Liver (tissue), 8 donors: ENCODE measurements at regions not wholly inside any gene's neighbourhood (a gene's known extent, or its start where the extent isn't known, plus 50 kb on each side); places are given as distances from the start of the nearest gene placed in this dataset.

ENCODE experiments used
- DNase-seq: peaks from one replicate; pipeline ENCODE4 v3.0.0-alpha.2; 2017; ENCODE audit warnings: low spot score
- H3K27ac ChIP-seq, 2 donors: one replicate each; pipeline ENCODE4 v1.7.0; 2013; ENCODE audit warnings: inconsistent platforms in 2 of 2, low read length in 2 of 2, control low read depth in 1 of 2, low read depth in 1 of 2, mild to moderate bottlenecking in 1 of 2
- H3K27me3 ChIP-seq, 4 donors: one replicate each; pipeline versions ENCODE4 v1.6.1 to v1.7.0; 2013; ENCODE audit warnings: low read length in 3 of 4, inconsistent platforms in 1 of 4, mild to moderate bottlenecking in 1 of 4, moderate library complexity in 1 of 4; ENCODE audit not compliant: control insufficient read depth in 4 of 4, insufficient read depth in 4 of 4
- H3K36me3 ChIP-seq, 4 donors: one replicate each; pipeline versions ENCODE4 v1.6.1 to v1.7.0; 2013; ENCODE audit warnings: low read length in 3 of 4, mild to moderate bottlenecking in 3 of 4, low read depth in 1 of 4, moderate library complexity in 1 of 4; ENCODE audit not compliant: control insufficient read depth in 4 of 4, insufficient read depth in 3 of 4
- H3K4me1 ChIP-seq, 4 donors: one replicate each; pipeline versions ENCODE4 v1.6.1 to v1.7.0; 2013; ENCODE audit warnings: low read length in 3 of 4, mild to moderate bottlenecking in 3 of 4, moderate library complexity in 1 of 4; ENCODE audit not compliant: control insufficient read depth in 4 of 4, insufficient read depth in 4 of 4
- H3K4me3 ChIP-seq, 3 donors: one replicate each; pipeline versions ENCODE4 v1.6.1 to v1.7.0; 2013; ENCODE audit warnings: low read length in 3 of 3, control low read depth in 1 of 3, low read depth in 1 of 3, mild to moderate bottlenecking in 1 of 3
- H3K9ac ChIP-seq, 2 donors: one replicate each; pipeline ENCODE4 v1.7.0; 2013; ENCODE audit warnings: low read length in 2 of 2, mild to moderate bottlenecking in 2 of 2, moderate library complexity in 2 of 2, control low read depth in 1 of 2, low read depth in 1 of 2
- H3K9me3 ChIP-seq, 4 donors: one replicate each; pipeline versions ENCODE4 v1.6.1 to v1.7.0; 2013; ENCODE audit warnings: low read length in 3 of 4; ENCODE audit not compliant: control insufficient read depth in 4 of 4
- ATF3 ChIP-seq: IDR thresholded peaks from 2 replicates; pipeline ENCODE4 v1.6.1; 2016; ENCODE audit warnings: antibody characterized with exemption
- CTCF ChIP-seq: fragments of 150-350 bp; IDR thresholded peaks from 2 replicates; pipeline ENCODE4 v1.5.1; 2017; ENCODE audit warnings: improper control_type of control experiment, low read depth, low read length; ENCODE audit not compliant: missing input control
- EGR1 ChIP-seq, 2 donors: IDR thresholded peaks; 2 replicates each; pipeline ENCODE4 v1.6.1; 2016 to 2018; ENCODE audit warnings: antibody characterized with exemption in 2 of 2, low read depth in 2 of 2
- FOXA1 ChIP-seq: IDR thresholded peaks from 2 replicates; pipeline ENCODE4 v1.6.1; 2016; ENCODE audit warnings: antibody characterized with exemption
- FOXA2 ChIP-seq: IDR thresholded peaks from 2 replicates; pipeline ENCODE4 v1.6.1; 2016; ENCODE audit warnings: antibody characterized with exemption
- GABPA ChIP-seq, 2 donors: IDR thresholded peaks in 1 of 2; conservative IDR thresholded peaks in 1 of 2; 2 replicates each; pipeline ENCODE4 v1.6.1; 2016; ENCODE audit warnings: antibody characterized with exemption in 2 of 2, mild to moderate bottlenecking in 1 of 2, moderate library complexity in 1 of 2
- HNF4A ChIP-seq, 2 donors: conservative IDR thresholded peaks; 2 replicates each; pipeline ENCODE4 v1.6.1; 2016; ENCODE audit warnings: antibody characterized with exemption in 2 of 2, mild to moderate bottlenecking in 2 of 2
- MAX ChIP-seq: IDR thresholded peaks from 2 replicates; pipeline ENCODE4 v1.6.1; 2016; ENCODE audit warnings: antibody characterized with exemption
- NR2F2 ChIP-seq: IDR thresholded peaks from 2 replicates; pipeline ENCODE4 v1.6.1; 2016; ENCODE audit warnings: antibody characterized with exemption
- RAD21 ChIP-seq, 2 donors: IDR thresholded peaks; 2 replicates each; pipeline ENCODE4 v1.6.1; 2016; ENCODE audit warnings: antibody characterized with exemption in 2 of 2, mild to moderate bottlenecking in 2 of 2
- REST ChIP-seq: IDR thresholded peaks from 2 replicates; pipeline ENCODE4 v1.6.1; 2016; ENCODE audit warnings: antibody characterized with exemption, mild to moderate bottlenecking
- SP1 ChIP-seq: IDR thresholded peaks from 2 replicates; pipeline ENCODE4 v1.6.1; 2018; ENCODE audit warnings: antibody characterized with exemption, mild to moderate bottlenecking
- TAF1 ChIP-seq: conservative IDR thresholded peaks from 2 replicates; pipeline ENCODE4 v1.6.1; 2016; ENCODE audit warnings: antibody characterized with exemption, mild to moderate bottlenecking
- YY1 ChIP-seq: IDR thresholded peaks from 2 replicates; pipeline ENCODE4 v1.6.1; 2016; ENCODE audit warnings: antibody characterized with exemption, mild to moderate bottlenecking
- ZBTB33 ChIP-seq: IDR thresholded peaks from 2 replicates; pipeline ENCODE4 v1.6.1; 2016; ENCODE audit warnings: antibody characterized with exemption
- WGBS: extraction: QIAGEN DNeasy Blood & Tissue Kit; methylation state at CpG from one replicate; pipeline ENCODE4 v1.1.7; 2013; 5-methylcytosine and 5-hydroxymethylcytosine counted together
- donor health status: healthy.
- donor health status: healthy.
- donor health status: healthy.
- donor health status: healthy.
- donor health status: healthy.

- 86% methylated on average over 4 of the region's 4 CpGs for WGBS
- H3K4me3 ChIP-seq: no peak overlapping the region
- H3K4me1 ChIP-seq: no peaks in the 10 kb centered on the region
- no peaks in the 10 kb centered on the region for H3K36me3 ChIP-seq
- DNase-seq: no peak
- no peaks in the 10 kb centered on the region for H3K27me3 ChIP-seq
- no peak overlapping the region for H3K27ac ChIP-seq
- no peak for TF ChIP-seq ZBTB33
- no peak for TF ChIP-seq RAD21 (IDR thresholded peaks at IDR 0.05)
- TF ChIP-seq YY1: no peak
- no peak for TF ChIP-seq SP1
- TF ChIP-seq CTCF: no peak
- no peak for TF ChIP-seq FOXA2
- no peak for TF ChIP-seq REST
- no peak for TF ChIP-seq MAX
- TF ChIP-seq GABPA (IDR thresholded peaks at IDR 0.05 in 1 of 2, conservative IDR thresholded peaks at IDR 0.05 in 1 of 2): no peak
- TF ChIP-seq FOXA1: no peak
- no peak for TF ChIP-seq HNF4A (conservative IDR thresholded peaks at IDR 0.05)
- no peak for TF ChIP-seq TAF1
- no peak for TF ChIP-seq EGR1 (IDR thresholded peaks at IDR 0.05; ENCODE audit: low read depth in 2 of 2)
- no peak for TF ChIP-seq ATF3
- TF ChIP-seq NR2F2: no peak
- no peaks in the 10 kb centered on the region for H3K9me3 ChIP-seq
- H3K9ac ChIP-seq: no peak overlapping the region
Observed at GRCh38 chr5:133781436-133782225, 169.3 kb upstream of the FSTL4 start.
